Panc1 (cell line): ENCODE measurements at regions not wholly inside any gene's neighbourhood (a gene's known extent, or its start where the extent isn't known, plus 50 kb on each side); places are given as distances from the start of the nearest gene placed in this dataset.

Experiments used
- POLR2AphosphoS5 ChIP-seq: IDR thresholded peaks from 2 replicates; pipeline ENCODE4 v1.6.1; 2012; ENCODE audit warnings: mild to moderate bottlenecking, low read depth, low read length, moderate library complexity
- TF ChIP-seq, protein P1 (sequence below), 2 experiments: IDR thresholded peaks; 2 replicates each; pipeline ENCODE4 v1.6.1; 2011 to 2012; ENCODE audit warnings: low read depth in 2 of 2, control low read depth in 1 of 2, low read length in 1 of 2, mild to moderate bottlenecking in 1 of 2, moderate library complexity in 1 of 2; ENCODE audit not compliant: insufficient read depth in 1 of 2
- TF ChIP-seq, protein P2 (sequence below): fragments of 450-650 bp; IDR thresholded peaks from 2 replicates; pipeline ENCODE4 v1.5.1; 2017; ENCODE audit warnings: mild to moderate bottlenecking

DNA sequence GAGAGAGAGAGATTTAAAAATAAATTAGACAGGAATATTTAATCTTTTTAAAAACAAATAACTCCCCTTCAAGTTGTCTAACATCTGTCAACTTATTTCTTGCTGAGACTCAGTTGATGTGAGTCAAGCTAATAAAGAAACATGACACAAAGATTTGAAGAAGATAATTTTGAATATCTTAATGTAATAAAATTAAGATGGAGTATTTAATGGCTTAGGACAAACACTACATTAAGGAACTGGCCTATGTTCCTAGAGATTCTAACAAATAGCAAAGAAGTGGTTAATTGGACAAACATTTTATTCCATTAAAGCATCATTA is 134.0 kb downstream of the INSIG2 start:
- TF ChIP-seq, protein P1, sequence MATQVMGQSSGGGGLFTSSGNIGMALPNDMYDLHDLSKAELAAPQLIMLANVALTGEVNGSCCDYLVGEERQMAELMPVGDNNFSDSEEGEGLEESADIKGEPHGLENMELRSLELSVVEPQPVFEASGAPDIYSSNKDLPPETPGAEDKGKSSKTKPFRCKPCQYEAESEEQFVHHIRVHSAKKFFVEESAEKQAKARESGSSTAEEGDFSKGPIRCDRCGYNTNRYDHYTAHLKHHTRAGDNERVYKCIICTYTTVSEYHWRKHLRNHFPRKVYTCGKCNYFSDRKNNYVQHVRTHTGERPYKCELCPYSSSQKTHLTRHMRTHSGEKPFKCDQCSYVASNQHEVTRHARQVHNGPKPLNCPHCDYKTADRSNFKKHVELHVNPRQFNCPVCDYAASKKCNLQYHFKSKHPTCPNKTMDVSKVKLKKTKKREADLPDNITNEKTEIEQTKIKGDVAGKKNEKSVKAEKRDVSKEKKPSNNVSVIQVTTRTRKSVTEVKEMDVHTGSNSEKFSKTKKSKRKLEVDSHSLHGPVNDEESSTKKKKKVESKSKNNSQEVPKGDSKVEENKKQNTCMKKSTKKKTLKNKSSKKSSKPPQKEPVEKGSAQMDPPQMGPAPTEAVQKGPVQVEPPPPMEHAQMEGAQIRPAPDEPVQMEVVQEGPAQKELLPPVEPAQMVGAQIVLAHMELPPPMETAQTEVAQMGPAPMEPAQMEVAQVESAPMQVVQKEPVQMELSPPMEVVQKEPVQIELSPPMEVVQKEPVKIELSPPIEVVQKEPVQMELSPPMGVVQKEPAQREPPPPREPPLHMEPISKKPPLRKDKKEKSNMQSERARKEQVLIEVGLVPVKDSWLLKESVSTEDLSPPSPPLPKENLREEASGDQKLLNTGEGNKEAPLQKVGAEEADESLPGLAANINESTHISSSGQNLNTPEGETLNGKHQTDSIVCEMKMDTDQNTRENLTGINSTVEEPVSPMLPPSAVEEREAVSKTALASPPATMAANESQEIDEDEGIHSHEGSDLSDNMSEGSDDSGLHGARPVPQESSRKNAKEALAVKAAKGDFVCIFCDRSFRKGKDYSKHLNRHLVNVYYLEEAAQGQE (IDR thresholded peaks at IDR 0.05; ENCODE audit: insufficient read depth in 1 of 2, low read depth in 2 of 2, low read length in 1 of 2) = no peak
- TF ChIP-seq, protein P2, sequence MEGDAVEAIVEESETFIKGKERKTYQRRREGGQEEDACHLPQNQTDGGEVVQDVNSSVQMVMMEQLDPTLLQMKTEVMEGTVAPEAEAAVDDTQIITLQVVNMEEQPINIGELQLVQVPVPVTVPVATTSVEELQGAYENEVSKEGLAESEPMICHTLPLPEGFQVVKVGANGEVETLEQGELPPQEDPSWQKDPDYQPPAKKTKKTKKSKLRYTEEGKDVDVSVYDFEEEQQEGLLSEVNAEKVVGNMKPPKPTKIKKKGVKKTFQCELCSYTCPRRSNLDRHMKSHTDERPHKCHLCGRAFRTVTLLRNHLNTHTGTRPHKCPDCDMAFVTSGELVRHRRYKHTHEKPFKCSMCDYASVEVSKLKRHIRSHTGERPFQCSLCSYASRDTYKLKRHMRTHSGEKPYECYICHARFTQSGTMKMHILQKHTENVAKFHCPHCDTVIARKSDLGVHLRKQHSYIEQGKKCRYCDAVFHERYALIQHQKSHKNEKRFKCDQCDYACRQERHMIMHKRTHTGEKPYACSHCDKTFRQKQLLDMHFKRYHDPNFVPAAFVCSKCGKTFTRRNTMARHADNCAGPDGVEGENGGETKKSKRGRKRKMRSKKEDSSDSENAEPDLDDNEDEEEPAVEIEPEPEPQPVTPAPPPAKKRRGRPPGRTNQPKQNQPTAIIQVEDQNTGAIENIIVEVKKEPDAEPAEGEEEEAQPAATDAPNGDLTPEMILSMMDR = peak; percentile 32
- no peak for TF ChIP-seq POLR2AphosphoS5
